ENCODE measurements at regions not wholly inside any gene's neighbourhood (a gene's known extent, or its start where the extent isn't known, plus 50 kb on each side); places are given as distances from the start of the nearest gene placed in this dataset.
"Not testable (repeated sequence)": the region's sequence is repeated elsewhere in the genome, so short reads cannot be mapped to it uniquely, and the experiment has no call there.

GRCh38 chr15:91356083-91356482 is 256.0 kb downstream of the SV2B start:
- no peak for DNase-seq (ENCODE audit: low spot score)

GRCh38 chr15:91357011-91357410 is 257.0 kb downstream of the SV2B start:
- no peak for DNase-seq (ENCODE audit: low spot score)

- no peak for DNase-seq (ENCODE audit: low spot score)
Observed at GRCh38 chr15:91357486-91357885, 257.4 kb downstream of the SV2B start.

- no peak for DNase-seq (ENCODE audit: low spot score)
Observed at GRCh38 chr15:91358405-91358804, 258.3 kb downstream of the SV2B start.

GRCh38 chr15:91361696-91362095 is 261.6 kb downstream of the SV2B start:
- not testable (repeated sequence) for DNase-seq (ENCODE audit: low spot score)

- DNase-seq (ENCODE audit: low spot score), result no peak
Observed at GRCh38 chr15:91366111-91366510, 266.1 kb downstream of the SV2B start.

GRCh38 chr15:91368611-91369010 is 268.6 kb downstream of the SV2B start:
- DNase-seq (ENCODE audit: low spot score), result no peak

GRCh38 chr15:91369823-91370222 is 269.8 kb downstream of the SV2B start:
- DNase-seq (ENCODE audit: low spot score), result no peak

- not testable (repeated sequence) for DNase-seq (ENCODE audit: low spot score)
Observed at GRCh38 chr15:91371345-91371744, 271.3 kb downstream of the SV2B start.

- no peak for DNase-seq (ENCODE audit: low spot score)
Observed at GRCh38 chr15:91374336-91374735, 274.3 kb downstream of the SV2B start.

- DNase-seq (ENCODE audit: low spot score), result no peak
Observed at GRCh38 chr15:91376038-91376437, 276.0 kb downstream of the SV2B start.

- DNase-seq (ENCODE audit: low spot score), result peak; percentile 42
Observed at GRCh38 chr15:91380114-91380513, 280.1 kb downstream of the SV2B start.

- no peak for DNase-seq (ENCODE audit: low spot score)
Observed at GRCh38 chr15:91383532-91383931, 283.5 kb downstream of the SV2B start.

GRCh38 chr15:91384189-91384730 is 284.2 kb downstream of the SV2B start:
- DNase-seq (ENCODE audit: low spot score), result no peak

GRCh38 chr15:91385311-91385710 is 285.3 kb downstream of the SV2B start:
- DNase-seq (ENCODE audit: low spot score), result no peak

GRCh38 chr15:91393186-91393585 is 293.1 kb downstream of the SV2B start:
- no peak for DNase-seq (ENCODE audit: low spot score)

GRCh38 chr15:91400481-91400880 is 300.4 kb downstream of the SV2B start:
- DNase-seq (ENCODE audit: low spot score), result no peak

- DNase-seq (ENCODE audit: low spot score), result peak; percentile 21
Observed at GRCh38 chr15:91407269-91407889, 307.3 kb downstream of the SV2B start.

- peak; percentile 3 for DNase-seq (ENCODE audit: low spot score)
Observed at GRCh38 chr15:91408476-91409076, 308.5 kb downstream of the SV2B start.

GRCh38 chr15:91409387-91409786 is 309.3 kb downstream of the SV2B start:
- no peak for DNase-seq (ENCODE audit: low spot score)

- DNase-seq (ENCODE audit: low spot score), result no peak
Observed at GRCh38 chr15:91411586-91411985, 311.5 kb downstream of the SV2B start.

GRCh38 chr15:91412138-91412928 is 312.3 kb downstream of the SV2B start:
- no peak for DNase-seq (ENCODE audit: low spot score)

GRCh38 chr15:91413142-91413541 is 313.1 kb downstream of the SV2B start:
- DNase-seq (ENCODE audit: low spot score), result no peak

Data from HT-29 (cell line).